ENCODE measurements at regions not wholly inside any gene's neighbourhood (a gene's known extent, or its start where the extent isn't known, plus 50 kb on each side); places are given as distances from the start of the nearest gene placed in this dataset.
"Not testable (repeated sequence)": the region's sequence is repeated elsewhere in the genome, so short reads cannot be mapped to it uniquely, and the experiment has no call there.

GRCh38 chr3:197430934-197431333 is 124.8 kb downstream of the BDH1 start:
- no peak for DNase-seq (ENCODE audit: low spot score)

- no peak for DNase-seq (ENCODE audit: low spot score)
Observed at GRCh38 chr3:197430502-197430901, 125.3 kb downstream of the BDH1 start.

GRCh38 chr3:197428952-197429351 is 126.8 kb downstream of the BDH1 start:
- no peak for DNase-seq (ENCODE audit: low spot score)

GRCh38 chr3:197428117-197428801 is 127.5 kb downstream of the BDH1 start:
- DNase-seq (ENCODE audit: low spot score): no peak

GRCh38 chr3:197427021-197427420 is 128.6 kb upstream of the DLG1 start:
- no peak for DNase-seq (ENCODE audit: low spot score)

- no peak for DNase-seq (ENCODE audit: low spot score)
Observed at GRCh38 chr3:197426121-197426566, 127.7 kb upstream of the DLG1 start.

GRCh38 chr3:197425485-197426120 is 127.2 kb upstream of the DLG1 start:
- DNase-seq (ENCODE audit: low spot score): no peak

GRCh38 chr3:197424674-197425484 is 126.5 kb upstream of the DLG1 start:
- DNase-seq (ENCODE audit: low spot score): no peak

- DNase-seq (ENCODE audit: low spot score): no peak
Observed at GRCh38 chr3:197424266-197424665, 125.9 kb upstream of the DLG1 start.

GRCh38 chr3:197423376-197423775 is 125.0 kb upstream of the DLG1 start:
- no peak for DNase-seq (ENCODE audit: low spot score)

- DNase-seq (ENCODE audit: low spot score): no peak
Observed at GRCh38 chr3:197422506-197422905, 124.1 kb upstream of the DLG1 start.

- no peak for DNase-seq (ENCODE audit: low spot score)
Observed at GRCh38 chr3:197421021-197421420, 122.6 kb upstream of the DLG1 start.

GRCh38 chr3:197420566-197420965 is 122.2 kb upstream of the DLG1 start:
- DNase-seq (ENCODE audit: low spot score): no peak

GRCh38 chr3:197420115-197420514 is 121.7 kb upstream of the DLG1 start:
- no peak for DNase-seq (ENCODE audit: low spot score)

GRCh38 chr3:197419696-197420095 is 121.3 kb upstream of the DLG1 start:
- no peak for DNase-seq (ENCODE audit: low spot score)

GRCh38 chr3:197417911-197418618 is 119.7 kb upstream of the DLG1 start:
- no peak for DNase-seq (ENCODE audit: low spot score)

GRCh38 chr3:197417441-197417840 is 119.0 kb upstream of the DLG1 start:
- no peak for DNase-seq (ENCODE audit: low spot score)

GRCh38 chr3:197411899-197412298 is 113.5 kb upstream of the DLG1 start:
- DNase-seq (ENCODE audit: low spot score): not testable (repeated sequence)

- not testable (repeated sequence) for DNase-seq (ENCODE audit: low spot score)
Observed at GRCh38 chr3:197410170-197410569, 111.8 kb upstream of the DLG1 start.

- no peak for DNase-seq (ENCODE audit: low spot score)
Observed at GRCh38 chr3:197408177-197408957, 110.0 kb upstream of the DLG1 start.

GRCh38 chr3:197407526-197407925 is 109.1 kb upstream of the DLG1 start:
- DNase-seq (ENCODE audit: low spot score): no peak

- no peak for DNase-seq (ENCODE audit: low spot score)
Observed at GRCh38 chr3:197407053-197407452, 108.6 kb upstream of the DLG1 start.
